ENCODE measurements at regions not wholly inside any gene's neighbourhood (a gene's known extent, or its start where the extent isn't known, plus 50 kb on each side); places are given as distances from the start of the nearest gene placed in this dataset.
"Not testable (repeated sequence)": the region's sequence is repeated elsewhere in the genome, so short reads cannot be mapped to it uniquely, and the experiment has no call there.

GRCh38 chrX:120729506-120730255 lies 99.8 kb upstream of the C1GALT1C1 start:
- FAIRE-seq; DNase-seq (ENCODE audit: low read depth in 1 of 2, low spot score in 1 of 2); H3K27ac ChIP-seq; H3K4me1 ChIP-seq; ATAC-seq; POLR2A ChIA-PET; H3K4me3 ChIP-seq; H3K4me2 ChIP-seq: not testable (repeated sequence)
- peaks cover 11% of the 10 kb centered on the region; the same call in 2 of the 3 replicates for H3K9me3 ChIP-seq
- TF ChIP-seq ZC3H11A (IDR thresholded peaks at IDR 0.05), result peak; percentile 10; the same call in 1 of the 2 replicates
- CTCF ChIA-PET, result interaction anchor here (1.5 kb wide), 1 partner anchor 10 kb away, joined by 4 read pairs; no protein-coding TSS in a partner anchor
- whole genome bisulfite sequencing (ENCODE audit: missing lambda C conversion rate), result 60% methylated on average over 7 of the region's 7 CpGs

- FAIRE-seq, result no peak
- ChIA-PET POLR2A (no interaction called here), CTCF (interaction anchor here (1.2 kb wide), 1 partner anchor 62 kb away, joined by 3 read pairs; no protein-coding TSS in a partner anchor)
- TF ChIP-seq JUN (IDR thresholded peaks at IDR 0.05), result no peak
- TF ChIP-seq EHF (CRISPR knock-in tag; IDR thresholded peaks at IDR 0.05), result no peak
- no peak for TF ChIP-seq HDAC2 (IDR thresholded peaks at IDR 0.05)
- no peak for TF ChIP-seq ZC3H11A (IDR thresholded peaks at IDR 0.05)
- TF ChIP-seq HEYL (CRISPR knock-in tag; IDR thresholded peaks at IDR 0.05), result no peak
- TF ChIP-seq RCOR1 (IDR thresholded peaks at IDR 0.05; ENCODE audit: low read depth, low read length), result no peak
- TF ChIP-seq CHD2 (IDR thresholded peaks at IDR 0.05; ENCODE audit: low read length, partially characterized antibody), result no peak
- TF ChIP-seq MAZ (IDR thresholded peaks at IDR 0.05; ENCODE audit: borderline replicate concordance, low read depth, low read length), result no peak
- TF ChIP-seq TFCP2L1 (CRISPR knock-in tag; IDR thresholded peaks at IDR 0.05), result no peak
- no peak for TF ChIP-seq ATOH8 (CRISPR knock-in tag; IDR thresholded peaks at IDR 0.05; ENCODE audit: low read depth)
- no peak for TF ChIP-seq REST (IDR thresholded peaks at IDR 0.05)
- TF ChIP-seq ZNF302 (CRISPR knock-in tag; IDR thresholded peaks at IDR 0.05), result no peak
- no peak for TF ChIP-seq KDM5A (IDR thresholded peaks at IDR 0.05)
- no peak for TF ChIP-seq MAX (IDR thresholded peaks at IDR 0.05)
- TF ChIP-seq EP300 (IDR thresholded peaks at IDR 0.05), result no peak
- no peak for TF ChIP-seq RAD21 (conservative IDR thresholded peaks at IDR 0.05 in 1 of 2, IDR thresholded peaks at IDR 0.05 in 1 of 2)
- no peak for DNase-seq (ENCODE audit: low read depth in 1 of 2, low spot score in 1 of 2)
- Histone ChIP-seq H3K4me3 (no peak overlapping the region), H3K4me1 (no peaks in the 10 kb centered on the region), H3K4me2 (no peak overlapping the region), H3K9me3 (peaks cover 11% of the 10 kb centered on the region; the same call in 2 of the 3 replicates), H3K27ac (0 out of 6 replicates have a peak overlapping the region, but pooled peaks of 1 of the 2 experiments have one; percentile 33)
- no peak for ATAC-seq
These were observed 98.1 kb upstream of the C1GALT1C1 start for GRCh38 chrX:120727911-120728310.

- WGBS (ENCODE audit: missing lambda C conversion rate), result 50% methylated on average over 2 of the region's 2 CpGs
- Histone ChIP-seq H3K4me2 (no peak overlapping the region), H3K9me3 (peaks cover 10% of the 10 kb centered on the region; the same call in 2 of the 3 replicates), H3K27ac (0 out of 6 replicates have a peak overlapping the region, but pooled peaks of 1 of the 2 experiments have one; percentile 31), H3K4me1 (no peaks in the 10 kb centered on the region), H3K4me3 (no peak overlapping the region)
- FAIRE-seq (no peak), ATAC-seq (no peak), DNase-seq (ENCODE audit: low read depth in 1 of 2, low spot score in 1 of 2) (no peak)
- TF ChIP-seq POLR2A (IDR thresholded peaks at IDR 0.05; ENCODE audit: low read length), result no peak
- TF ChIP-seq ZNF302 (CRISPR knock-in tag; IDR thresholded peaks at IDR 0.05), result no peak
- no peak for TF ChIP-seq MAZ (IDR thresholded peaks at IDR 0.05; ENCODE audit: borderline replicate concordance, low read depth, low read length)
- no peak for TF ChIP-seq ELK1 (IDR thresholded peaks at IDR 0.05; ENCODE audit: low read depth, low read length)
- TF ChIP-seq PBX3 (IDR thresholded peaks at IDR 0.05), result no peak
- no peak for TF ChIP-seq NR3C1 (IDR thresholded peaks at IDR 0.05)
- TF ChIP-seq RCOR1 (IDR thresholded peaks at IDR 0.05; ENCODE audit: low read depth, low read length), result no peak
- TF ChIP-seq PHF8 (IDR thresholded peaks at IDR 0.05; ENCODE audit: borderline replicate concordance, low read depth), result no peak
- POLR2A ChIA-PET, result no interaction called here
- CTCF ChIA-PET, result no interaction called here
These were observed 97.6 kb upstream of the C1GALT1C1 start for GRCh38 chrX:120727452-120727851.

Measured in A549 (cell line).